Peyer's patch (tissue), 4 donors: ENCODE measurements at regions not wholly inside any gene's neighbourhood (a gene's known extent, or its start where the extent isn't known, plus 50 kb on each side); places are given as distances from the start of the nearest gene placed in this dataset.

Experiments
- DNase-seq, 3 donors: peaks; one replicate each; pipeline ENCODE4 v3.0.0-alpha.2; 2017 to 2019
- H3K27ac ChIP-seq, 4 donors: fragments of 200-600 bp; sonication (generic); one replicate each; pipeline ENCODE4 v1.5.1; 2016 to 2019
- H3K27me3 ChIP-seq, 2 donors: fragments of 200-600 bp; sonication (generic); one replicate each; pipeline ENCODE4 v1.5.1; 2019
- H3K36me3 ChIP-seq, 3 donors: fragments of 200-600 bp; sonication (generic); one replicate each; pipeline ENCODE4 v1.5.1; 2016 to 2019
- H3K4me1 ChIP-seq, 4 donors: fragments of 200-600 bp; sonication (generic); one replicate each; pipeline ENCODE4 v1.5.1; 2016 to 2019
- H3K4me3 ChIP-seq, 4 donors: fragments of 200-600 bp; sonication (generic); 1 replicate in 3 of 4; 2 replicates in 1 of 4; pipeline ENCODE4 v1.5.1; 2016 to 2019; ENCODE audit warnings: mild to moderate bottlenecking in 1 of 4
- H3K9me3 ChIP-seq, 4 donors: fragments of 200-600 bp; sonication (generic); one replicate each; pipeline ENCODE4 v1.5.1; 2016 to 2019; ENCODE audit warnings: mild to moderate bottlenecking in 1 of 4
- POLR2A ChIP-seq, 2 donors: fragments of 450-650 bp; IDR thresholded peaks; one replicate each; pipeline ENCODE4 v1.5.1; 2017; ENCODE audit warnings: antibody characterized with exemption in 2 of 2, mild to moderate bottlenecking in 2 of 2, moderate library complexity in 2 of 2
- TF ChIP-seq, protein P1 (sequence below), 6 experiments: fragments of 450-650 bp in 4 of 6; fragments of 200-600 bp in 2 of 6; sonication (generic) in 1 of 6; IDR thresholded peaks; one replicate each; pipeline ENCODE4 v1.5.1; 2017 to 2019; ENCODE audit warnings: antibody characterized with exemption in 6 of 6, mild to moderate bottlenecking in 3 of 6, moderate library complexity in 1 of 6

DNA sequence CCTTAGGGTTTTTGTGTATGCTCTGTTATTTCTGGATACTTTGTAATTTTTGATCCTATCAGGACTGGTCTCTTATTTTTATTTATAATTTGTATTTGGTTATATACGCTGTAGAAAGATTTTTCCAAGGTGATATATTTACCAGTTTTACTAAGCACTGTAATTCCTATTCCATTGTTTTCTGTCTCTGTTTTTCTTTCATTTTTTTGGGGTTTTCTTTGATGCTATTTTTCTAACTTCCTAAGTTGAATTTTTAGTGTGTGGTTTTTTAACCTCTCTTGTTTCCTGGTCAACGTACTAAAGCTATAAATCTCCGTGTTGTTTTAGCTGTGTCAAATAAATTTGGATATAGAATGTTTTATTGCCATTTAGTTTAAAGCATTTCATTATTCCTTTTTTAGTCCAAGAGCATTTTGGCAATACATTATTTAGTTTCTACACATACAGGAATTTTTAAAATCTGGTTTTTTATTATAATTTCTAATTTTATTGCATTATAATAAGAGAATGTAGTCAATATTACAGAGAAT lies 128.1 kb upstream of the THRB start:
- DNase-seq = no peak
- no peaks in the 10 kb centered on the region for H3K27me3 ChIP-seq
- H3K9me3 ChIP-seq = no peaks in the 10 kb centered on the region
- TF ChIP-seq, protein P1, sequence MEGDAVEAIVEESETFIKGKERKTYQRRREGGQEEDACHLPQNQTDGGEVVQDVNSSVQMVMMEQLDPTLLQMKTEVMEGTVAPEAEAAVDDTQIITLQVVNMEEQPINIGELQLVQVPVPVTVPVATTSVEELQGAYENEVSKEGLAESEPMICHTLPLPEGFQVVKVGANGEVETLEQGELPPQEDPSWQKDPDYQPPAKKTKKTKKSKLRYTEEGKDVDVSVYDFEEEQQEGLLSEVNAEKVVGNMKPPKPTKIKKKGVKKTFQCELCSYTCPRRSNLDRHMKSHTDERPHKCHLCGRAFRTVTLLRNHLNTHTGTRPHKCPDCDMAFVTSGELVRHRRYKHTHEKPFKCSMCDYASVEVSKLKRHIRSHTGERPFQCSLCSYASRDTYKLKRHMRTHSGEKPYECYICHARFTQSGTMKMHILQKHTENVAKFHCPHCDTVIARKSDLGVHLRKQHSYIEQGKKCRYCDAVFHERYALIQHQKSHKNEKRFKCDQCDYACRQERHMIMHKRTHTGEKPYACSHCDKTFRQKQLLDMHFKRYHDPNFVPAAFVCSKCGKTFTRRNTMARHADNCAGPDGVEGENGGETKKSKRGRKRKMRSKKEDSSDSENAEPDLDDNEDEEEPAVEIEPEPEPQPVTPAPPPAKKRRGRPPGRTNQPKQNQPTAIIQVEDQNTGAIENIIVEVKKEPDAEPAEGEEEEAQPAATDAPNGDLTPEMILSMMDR (IDR thresholded peaks at IDR 0.05) = no peak
- TF ChIP-seq POLR2A (IDR thresholded peaks at IDR 0.05) = no peak
- no peaks in the 10 kb centered on the region for H3K36me3 ChIP-seq
- H3K4me3 ChIP-seq = no peak overlapping the region
- H3K27ac ChIP-seq = no peak overlapping the region
- H3K4me1 ChIP-seq = no peaks in the 10 kb centered on the region

DNA sequence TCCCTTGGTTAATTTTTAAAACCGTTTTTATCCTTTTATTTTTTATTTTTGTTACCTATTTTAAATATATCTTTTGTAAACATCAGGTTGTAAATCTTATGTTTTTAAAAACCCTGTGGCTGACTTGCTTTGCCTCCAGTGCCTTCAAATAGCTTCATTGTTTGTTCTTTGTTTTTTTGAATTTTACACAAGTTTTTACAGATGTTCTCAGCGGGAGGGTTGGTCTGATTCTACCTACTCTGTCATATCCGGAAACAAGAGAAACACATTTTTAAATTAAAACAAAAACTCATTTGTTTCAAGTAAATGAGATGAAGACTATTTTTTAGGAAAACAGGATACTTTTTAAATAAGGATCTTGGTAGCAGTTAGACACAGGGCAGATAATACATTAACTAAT lies 129.0 kb upstream of the THRB start:
- Histone ChIP-seq H3K9me3 (no peaks in the 10 kb centered on the region), H3K4me3 (no peak overlapping the region), H3K27me3 (no peaks in the 10 kb centered on the region), H3K36me3 (no peaks in the 10 kb centered on the region), H3K27ac (no peak overlapping the region), H3K4me1 (no peaks in the 10 kb centered on the region)
- no peak for DNase-seq
- no peak for TF ChIP-seq POLR2A (IDR thresholded peaks at IDR 0.05)
- TF ChIP-seq, protein P1 (IDR thresholded peaks at IDR 0.05) = no peak

DNA sequence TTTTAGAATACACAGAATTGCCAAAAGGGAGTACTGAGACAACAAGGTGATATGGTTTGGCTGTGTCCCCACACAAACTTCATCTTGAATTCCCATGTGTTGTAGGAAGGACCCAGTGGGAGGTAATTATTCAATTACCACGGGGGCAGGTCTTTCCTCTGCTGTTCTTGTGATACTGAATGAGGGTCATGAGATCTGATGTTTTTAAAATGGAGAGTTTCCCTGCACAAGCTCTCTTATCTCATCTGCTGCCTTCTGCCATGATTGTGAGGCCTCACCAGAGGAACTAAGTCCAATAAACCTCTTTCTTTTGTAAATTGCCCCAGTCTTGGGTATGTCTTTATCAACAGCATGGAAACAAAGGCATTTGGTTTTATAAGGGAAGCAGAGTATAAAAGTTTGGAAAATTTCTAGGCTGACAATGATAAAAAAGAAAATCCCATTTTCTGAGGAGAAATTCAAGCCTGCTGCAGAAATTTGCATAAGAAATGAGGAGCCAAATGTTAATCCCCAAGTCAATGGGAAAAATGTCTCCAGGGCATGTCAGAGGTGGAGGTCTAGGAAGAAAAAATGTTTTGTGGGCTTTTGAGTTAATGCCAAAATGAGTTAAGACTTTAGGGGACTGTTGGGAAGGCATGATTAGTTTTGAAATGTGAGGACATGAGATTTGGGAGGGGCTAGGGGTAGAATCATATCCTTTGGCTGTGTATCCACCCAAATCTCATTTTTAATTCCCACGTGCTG lies 130.5 kb upstream of the THRB start:
- H3K27me3 ChIP-seq = no peaks in the 10 kb centered on the region
- H3K9me3 ChIP-seq = no peaks in the 10 kb centered on the region
- no peak overlapping the region for H3K27ac ChIP-seq

DNA sequence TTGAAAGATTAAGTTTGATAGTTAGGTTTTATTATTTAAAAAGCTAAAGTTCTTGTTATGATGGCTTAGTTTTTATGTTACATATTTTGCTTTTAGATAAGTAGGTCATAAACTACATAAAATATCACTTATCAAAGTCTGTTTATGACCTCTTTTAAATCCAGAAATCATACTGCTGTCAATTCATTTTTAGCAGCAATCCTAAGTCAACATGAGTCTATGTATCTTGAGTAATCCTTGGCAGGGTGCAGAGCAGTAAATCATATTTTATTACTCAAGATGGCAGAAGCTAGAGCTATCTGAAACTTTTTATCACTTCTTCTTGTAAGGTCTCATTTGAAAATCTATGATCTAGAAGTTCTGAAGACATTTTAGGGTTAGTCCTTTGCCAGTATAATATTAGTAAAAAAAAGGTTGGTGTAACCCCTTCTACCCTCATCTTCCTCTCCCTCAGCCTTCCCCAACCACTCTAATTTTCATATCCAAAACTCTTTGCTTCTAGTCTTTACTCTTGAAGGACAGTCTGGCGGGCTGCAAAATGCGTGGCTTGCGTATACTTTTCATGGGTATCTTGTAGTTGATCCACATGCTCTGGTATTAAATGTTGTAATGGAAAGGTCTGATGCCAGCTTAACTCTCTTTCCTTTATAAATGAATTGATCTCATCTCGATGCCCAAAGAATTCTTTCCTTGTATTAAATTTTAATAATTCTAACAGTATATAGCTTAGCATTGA lies 134.0 kb upstream of the THRB start:
- Histone ChIP-seq H3K27me3 (no peaks in the 10 kb centered on the region), H3K9me3 (no peaks in the 10 kb centered on the region), H3K36me3 (no peaks in the 10 kb centered on the region), H3K4me3 (no peak overlapping the region), H3K27ac (no peak overlapping the region), H3K4me1 (no peaks in the 10 kb centered on the region)
- no peak for DNase-seq
- TF ChIP-seq, protein P1 (IDR thresholded peaks at IDR 0.05) = no peak
- TF ChIP-seq POLR2A (IDR thresholded peaks at IDR 0.05) = no peak

More for the DNA sequence above, 130.5 kb upstream of the THRB start:
- H3K36me3 ChIP-seq = no peaks in the 10 kb centered on the region
- DNase-seq = no peak
- no peak for TF ChIP-seq POLR2A (IDR thresholded peaks at IDR 0.05)
- TF ChIP-seq, protein P1 (IDR thresholded peaks at IDR 0.05) = no peak
- H3K4me3 ChIP-seq = no peak overlapping the region
- no peaks in the 10 kb centered on the region for H3K4me1 ChIP-seq

DNA sequence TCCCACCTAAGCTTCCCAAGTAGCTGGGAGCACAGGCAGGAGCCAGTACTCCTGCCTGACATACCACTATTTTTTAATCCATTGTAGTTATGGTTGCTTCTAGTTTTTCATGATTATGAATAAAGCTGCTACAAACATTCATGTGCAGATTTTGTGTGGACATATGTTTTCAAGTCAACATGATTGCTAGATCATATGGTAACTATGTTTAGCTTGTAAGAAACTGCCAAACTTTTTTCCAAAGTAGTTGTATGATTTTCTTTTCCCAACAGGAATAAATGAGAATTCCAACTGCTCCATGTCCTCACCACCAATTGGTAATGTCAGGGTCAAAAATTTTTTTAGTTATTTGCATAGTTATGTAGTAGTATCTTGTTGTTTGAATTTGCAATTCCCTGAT lies 136.8 kb upstream of the THRB start:
- Histone ChIP-seq H3K9me3 (no peaks in the 10 kb centered on the region), H3K4me1 (no peaks in the 10 kb centered on the region), H3K27ac (no peak overlapping the region), H3K27me3 (no peaks in the 10 kb centered on the region), H3K36me3 (no peaks in the 10 kb centered on the region), H3K4me3 (no peak overlapping the region)
- no peak for DNase-seq
- no peak for TF ChIP-seq POLR2A (IDR thresholded peaks at IDR 0.05)
- TF ChIP-seq, protein P1 (IDR thresholded peaks at IDR 0.05) = no peak
